SW480 (cell line): ENCODE measurements at regions not wholly inside any gene's neighbourhood (a gene's known extent, or its start where the extent isn't known, plus 50 kb on each side); places are given as distances from the start of the nearest gene placed in this dataset.

Source experiments
- DNase-seq: peaks from one replicate; pipeline ENCODE4 v3.0.0-alpha.2; 2016; ENCODE audit warnings: low spot score

- DNase-seq, result no peak
Observed at GRCh38 chr11:92276773-92277172, 52.2 kb downstream of the FAT3 start.

GRCh38 chr11:92277871-92278270 is 53.3 kb downstream of the FAT3 start:
- DNase-seq, result no peak

- DNase-seq, result no peak
Observed at GRCh38 chr11:92278791-92279433, 54.3 kb downstream of the FAT3 start.

GRCh38 chr11:92284107-92284506 is 59.5 kb downstream of the FAT3 start:
- DNase-seq, result no peak

- DNase-seq, result no peak
Observed at GRCh38 chr11:92284558-92284957, 59.9 kb downstream of the FAT3 start.

GRCh38 chr11:92285776-92286175 is 61.2 kb downstream of the FAT3 start:
- DNase-seq, result no peak

GRCh38 chr11:92286709-92287108 is 62.1 kb downstream of the FAT3 start:
- no peak for DNase-seq

GRCh38 chr11:92295175-92296137 is 70.8 kb downstream of the FAT3 start:
- DNase-seq, result no peak

- no peak for DNase-seq
Observed at GRCh38 chr11:92296138-92296515, 71.5 kb downstream of the FAT3 start.

GRCh38 chr11:92297567-92298553 is 73.2 kb downstream of the FAT3 start:
- DNase-seq, result no peak

- no peak for DNase-seq
Observed at GRCh38 chr11:92300876-92301275, 76.3 kb downstream of the FAT3 start.

GRCh38 chr11:92302770-92303169 is 78.2 kb downstream of the FAT3 start:
- DNase-seq, result no peak

GRCh38 chr11:92304271-92304670 is 79.7 kb downstream of the FAT3 start:
- no peak for DNase-seq

GRCh38 chr11:92306966-92307510 is 82.4 kb downstream of the FAT3 start:
- DNase-seq, result no peak

GRCh38 chr11:92308366-92308765 is 83.7 kb downstream of the FAT3 start:
- DNase-seq, result no peak

- no peak for DNase-seq
Observed at GRCh38 chr11:92311616-92312449, 87.2 kb downstream of the FAT3 start.

- no peak for DNase-seq
Observed at GRCh38 chr11:92313784-92314183, 89.2 kb downstream of the FAT3 start.

GRCh38 chr11:92314499-92314898 is 89.9 kb downstream of the FAT3 start:
- no peak for DNase-seq

GRCh38 chr11:92316106-92316809 is 91.6 kb downstream of the FAT3 start:
- no peak for DNase-seq

GRCh38 chr11:92317222-92317621 is 92.6 kb downstream of the FAT3 start:
- DNase-seq, result no peak
